Naive thymus-derived CD8-positive, alpha-beta T cell (primary cell): ENCODE measurements at regions not wholly inside any gene's neighbourhood (a gene's known extent, or its start where the extent isn't known, plus 50 kb on each side); places are given as distances from the start of the nearest gene placed in this dataset.

Experiments
- ATAC-seq, 2 donors: fragments of 150-1000 bp; cut with Tn5 transposase in 1 of 2; sonication (Bioruptor Pico), chemical (Tn5 transposase) in 1 of 2; 1 replicate in 1 of 2; 2 replicates in 1 of 2; pipeline ENCODE4 v1.10.0; 2021; ENCODE audit warnings: mild to moderate bottlenecking in 2 of 2, moderate library complexity in 2 of 2
- POLR2A ChIA-PET: fragments of 350-600 bp; sonication (Branson Sonifier 250); formaldehyde crosslinking; loops from one replicate; lab custom pipeline; 2021; ENCODE audit warnings: antibody characterized with exemption; lab: Charles Lee
- DNase-seq, 10 donors: peaks; one replicate each; pipeline versions ENCODE4 v3.0.0 to v3.0.0-alpha.2; 2020 to 2022
- H3K27ac Mint-ChIP-seq, 10 donors: one replicate each; pipeline ENCODE4 v1.8.0; 2020 to 2022; ENCODE audit warnings: mild to moderate bottlenecking in 10 of 10, mixed read lengths in 10 of 10, moderate library complexity in 4 of 10, inconsistent platforms in 1 of 10
- H3K27me3 Mint-ChIP-seq, 5 donors: one replicate each; pipeline ENCODE4 v1.8.0; 2021 to 2022; ENCODE audit warnings: mixed read lengths in 5 of 5
- H3K36me3 Mint-ChIP-seq, 3 donors: one replicate each; pipeline ENCODE4 v1.8.0; 2020 to 2022; ENCODE audit warnings: mixed read lengths in 3 of 3, mild to moderate bottlenecking in 2 of 3, inconsistent platforms in 1 of 3
- H3K4me1 Mint-ChIP-seq, 4 donors: one replicate each; pipeline ENCODE4 v1.8.0; 2021 to 2022; ENCODE audit warnings: mixed read lengths in 4 of 4
- H3K4me3 Mint-ChIP-seq, 10 donors: one replicate each; pipeline ENCODE4 v1.8.0; 2020 to 2022; ENCODE audit warnings: mild to moderate bottlenecking in 10 of 10, mixed read lengths in 10 of 10, moderate library complexity in 6 of 10, inconsistent platforms in 1 of 10
- H3K9me3 Mint-ChIP-seq, 9 donors: one replicate each; pipeline ENCODE4 v1.8.0; 2020 to 2022; ENCODE audit warnings: mixed read lengths in 9 of 9, mild to moderate bottlenecking in 3 of 9, inconsistent platforms in 1 of 9, moderate library complexity in 1 of 9

- H3K27me3 Mint-ChIP-seq = no peaks in the 10 kb centered on the region
- DNase-seq (no peak), ATAC-seq (no peak)
- H3K36me3 Mint-ChIP-seq = no peaks in the 10 kb centered on the region
- H3K4me3 Mint-ChIP-seq = no peak overlapping the region
- H3K9me3 Mint-ChIP-seq = peaks cover 0 to 4% (median 0%) of the 10 kb centered on the region in 9 donors
- POLR2A ChIA-PET = no interaction called here
- no peaks in the 10 kb centered on the region for H3K4me1 Mint-ChIP-seq
- no peak overlapping the region for H3K27ac Mint-ChIP-seq
Measured at GRCh38 chr4:126215759-126216158, 901.0 kb downstream of the FAT4 start.

DNA sequence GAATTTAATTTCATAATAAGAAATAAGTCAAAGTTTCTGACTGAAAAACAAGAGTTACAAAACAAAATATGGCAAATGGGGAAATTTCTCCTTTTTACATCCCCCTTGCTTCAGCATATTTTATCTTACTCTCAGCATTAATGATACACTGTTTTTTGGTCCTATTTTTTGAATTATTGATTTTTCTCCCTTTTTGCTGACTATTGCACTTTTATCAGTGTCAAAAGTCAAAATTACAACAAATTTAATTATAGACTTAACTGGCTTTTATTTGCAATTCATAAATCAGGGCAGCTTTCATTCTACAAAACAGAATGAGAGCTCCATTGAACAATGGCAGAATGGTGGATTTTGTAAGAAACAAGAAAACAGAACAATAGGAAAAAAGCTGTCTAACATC lies 901.9 kb downstream of the FAT4 start:
- no peaks in the 10 kb centered on the region for H3K27me3 Mint-ChIP-seq
- H3K27ac Mint-ChIP-seq = no peak overlapping the region
- POLR2A ChIA-PET = no interaction called here
- DNase-seq (no peak), ATAC-seq (no peak)
- peaks cover 0 to 4% (median 2%) of the 10 kb centered on the region in 9 donors for H3K9me3 Mint-ChIP-seq
- H3K4me1 Mint-ChIP-seq = no peaks in the 10 kb centered on the region
- no peaks in the 10 kb centered on the region for H3K36me3 Mint-ChIP-seq
- H3K4me3 Mint-ChIP-seq = no peak overlapping the region

- Mint-ChIP-seq H3K9me3 (peaks cover 0 to 21% (median 2%) of the 10 kb centered on the region in 9 donors), H3K27me3 (no peaks in the 10 kb centered on the region), H3K36me3 (no peaks in the 10 kb centered on the region), H3K4me3 (no peak overlapping the region), H3K27ac (no peak overlapping the region), H3K4me1 (no peaks in the 10 kb centered on the region)
- POLR2A ChIA-PET = no interaction called here
- no peak for ATAC-seq
- no peak for DNase-seq
Measured at GRCh38 chr4:126221282-126221681, 906.5 kb downstream of the FAT4 start.

DNA sequence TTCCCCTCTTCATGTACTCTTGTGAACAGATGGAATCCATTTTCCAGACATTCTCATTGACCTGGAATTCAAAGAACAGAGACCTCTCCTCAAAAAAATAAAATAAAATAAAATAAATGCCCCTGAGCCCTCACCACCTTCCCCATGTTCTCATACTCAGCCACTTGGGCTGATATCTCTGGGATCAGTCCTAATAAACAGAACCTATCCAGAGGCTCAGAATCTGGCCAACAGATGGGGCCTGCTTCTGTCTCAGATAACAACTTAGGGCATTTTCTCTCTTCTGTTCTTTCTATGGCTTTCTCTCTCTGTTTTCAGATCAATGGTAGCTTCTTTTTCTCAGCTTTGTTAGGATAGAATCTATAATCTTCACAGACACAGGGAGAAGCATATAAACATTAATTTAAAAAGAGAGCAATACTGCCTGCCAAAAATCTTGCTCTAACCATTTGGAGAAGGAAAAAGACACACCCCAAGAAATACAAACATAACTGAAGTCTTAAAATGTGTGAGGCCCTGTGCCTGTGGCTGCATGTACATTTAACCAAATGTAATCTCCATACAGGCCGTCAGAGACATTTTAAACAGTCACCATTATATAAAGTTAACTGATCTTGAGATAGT lies 907.1 kb downstream of the FAT4 start:
- Mint-ChIP-seq H3K36me3 (no peaks in the 10 kb centered on the region), H3K4me3 (no peak overlapping the region), H3K4me1 (no peaks in the 10 kb centered on the region), H3K27ac (no peak overlapping the region), H3K27me3 (no peaks in the 10 kb centered on the region), H3K9me3 (peaks cover 0 to 22% (median 2%) of the 10 kb centered on the region in 9 donors)
- no peak for ATAC-seq
- POLR2A ChIA-PET = no interaction called here
- no peak for DNase-seq

- Mint-ChIP-seq H3K9me3 (peaks cover 0 to 22% (median 0%) of the 10 kb centered on the region in 9 donors), H3K4me3 (no peak overlapping the region), H3K36me3 (no peaks in the 10 kb centered on the region), H3K4me1 (no peaks in the 10 kb centered on the region), H3K27ac (no peak overlapping the region), H3K27me3 (no peaks in the 10 kb centered on the region)
- no peak for ATAC-seq
- no peak for DNase-seq
- POLR2A ChIA-PET = no interaction called here
Measured at GRCh38 chr4:126223784-126224407, 909.1 kb downstream of the FAT4 start.

- POLR2A ChIA-PET = no interaction called here
- ATAC-seq (no peak), DNase-seq (no peak)
- Mint-ChIP-seq H3K4me1 (no peaks in the 10 kb centered on the region), H3K27ac (no peak overlapping the region), H3K36me3 (no peaks in the 10 kb centered on the region), H3K9me3 (peaks cover 0 to 29% (median 7%) of the 10 kb centered on the region in 9 donors), H3K4me3 (no peak overlapping the region), H3K27me3 (no peaks in the 10 kb centered on the region)
Measured at GRCh38 chr4:126227428-126227827, 912.7 kb downstream of the FAT4 start.

- Mint-ChIP-seq H3K9me3 (peaks cover 0 to 29% (median 4%) of the 10 kb centered on the region in 9 donors), H3K27ac (no peak overlapping the region), H3K4me3 (no peak overlapping the region), H3K4me1 (no peaks in the 10 kb centered on the region), H3K36me3 (peaks cover 0 to under 1% (median 0%) of the 10 kb centered on the region in 3 donors), H3K27me3 (no peaks in the 10 kb centered on the region)
- no peak for DNase-seq
- no peak for ATAC-seq
- POLR2A ChIA-PET = no interaction called here
Measured at GRCh38 chr4:126230269-126230668, 915.5 kb downstream of the FAT4 start.

DNA sequence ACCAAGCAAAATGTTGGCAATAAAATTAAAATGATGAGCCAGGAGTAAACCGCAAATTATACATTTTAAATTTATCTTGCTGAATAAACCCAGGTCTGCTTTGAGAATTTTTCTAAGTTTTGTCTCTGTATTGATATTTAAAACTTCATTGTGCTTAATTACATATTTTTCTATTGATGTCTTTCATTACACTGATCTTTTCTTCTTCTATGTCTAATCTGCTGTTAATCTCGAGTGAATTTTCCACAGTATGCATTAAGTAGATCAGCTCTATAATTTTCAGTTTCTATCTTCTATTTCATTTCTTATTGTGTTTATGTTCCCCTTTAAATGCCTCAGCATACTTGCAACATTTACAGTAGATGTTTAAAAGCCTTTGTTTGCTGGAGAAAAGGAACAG lies 918.7 kb downstream of the FAT4 start:
- ATAC-seq = no peak
- no peak for DNase-seq
- H3K27ac Mint-ChIP-seq = no peak overlapping the region
- H3K27me3 Mint-ChIP-seq = no peaks in the 10 kb centered on the region
- H3K36me3 Mint-ChIP-seq = peaks cover 0 to 15% (median 0%) of the 10 kb centered on the region in 3 donors
- H3K4me3 Mint-ChIP-seq = no peak overlapping the region
- H3K9me3 Mint-ChIP-seq = peaks cover 2 to 42% (median 15%) of the 10 kb centered on the region in 9 donors
- POLR2A ChIA-PET = no interaction called here
- no peaks in the 10 kb centered on the region for H3K4me1 Mint-ChIP-seq

- no peak for DNase-seq
- no peaks in the 10 kb centered on the region for H3K27me3 Mint-ChIP-seq
Measured at GRCh38 chr4:126238013-126238412, 923.3 kb downstream of the FAT4 start.

DNA sequence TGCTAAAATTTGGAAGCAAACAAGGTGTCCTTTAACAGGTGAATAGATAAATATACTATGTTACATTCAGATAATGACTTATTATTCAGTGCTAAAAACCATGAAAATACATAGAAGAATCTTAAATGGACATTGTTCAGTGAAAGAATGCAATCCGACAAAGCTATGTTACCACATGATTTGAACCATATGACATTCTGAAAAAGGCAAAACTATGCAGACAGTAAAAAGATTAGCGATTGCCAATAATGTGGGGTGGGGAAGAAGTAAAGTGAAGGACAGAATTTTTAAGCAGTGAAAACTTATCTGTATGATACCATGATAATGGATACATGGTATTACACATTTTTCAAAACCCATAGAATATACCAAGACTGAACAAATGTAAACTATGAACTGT lies 926.9 kb downstream of the FAT4 start:
- Mint-ChIP-seq H3K27ac (no peak overlapping the region), H3K4me1 (no peaks in the 10 kb centered on the region), H3K4me3 (no peak overlapping the region), H3K9me3 (peaks cover 0 to 23% (median 8%) of the 10 kb centered on the region in 9 donors), H3K27me3 (no peaks in the 10 kb centered on the region), H3K36me3 (peaks cover 0 to 9% (median 0%) of the 10 kb centered on the region in 3 donors)
- POLR2A ChIA-PET = no interaction called here
- ATAC-seq (no peak), DNase-seq (no peak)

More at GRCh38 chr4:126238013-126238412, 923.3 kb downstream of the FAT4 start:
- ATAC-seq = no peak
- H3K27ac Mint-ChIP-seq = no peak overlapping the region
- no peak overlapping the region for H3K4me3 Mint-ChIP-seq
- POLR2A ChIA-PET = no interaction called here
- H3K4me1 Mint-ChIP-seq = no peaks in the 10 kb centered on the region
- peaks cover 0 to 28% (median 12%) of the 10 kb centered on the region in 9 donors for H3K9me3 Mint-ChIP-seq
- peaks cover 0 to 15% (median 0%) of the 10 kb centered on the region in 3 donors for H3K36me3 Mint-ChIP-seq

DNA sequence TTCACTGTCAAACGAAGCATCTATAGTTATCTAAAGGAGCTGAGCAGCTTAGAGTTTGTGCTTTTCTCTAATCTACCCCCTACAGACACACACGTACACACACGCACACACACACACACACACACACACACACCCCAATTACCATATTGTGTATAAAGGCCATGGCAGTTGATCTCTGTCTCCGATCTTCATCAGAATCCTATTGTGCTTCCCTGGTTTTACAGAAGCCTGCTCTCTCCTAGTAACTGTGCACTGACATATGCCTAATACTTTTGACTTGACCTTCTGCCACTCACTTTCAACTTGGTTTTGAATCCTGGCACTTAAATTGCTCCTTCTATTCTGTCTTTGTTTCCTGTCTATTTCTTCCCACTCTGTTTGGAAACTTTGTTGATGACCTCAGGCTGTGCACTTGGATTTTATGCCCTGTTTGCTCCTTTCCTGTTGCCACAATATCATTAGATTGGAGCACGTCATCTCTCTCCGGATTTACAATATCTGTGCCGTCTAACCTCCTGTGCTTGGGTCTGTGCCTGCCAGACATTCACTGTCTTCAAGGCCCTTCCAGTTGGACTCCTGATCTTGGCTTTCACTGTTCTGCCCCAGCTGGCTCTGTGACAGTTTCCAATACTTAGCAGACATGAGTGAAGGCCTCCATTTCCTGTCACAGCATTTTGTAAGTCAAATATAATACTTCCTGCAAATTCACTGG lies 928.1 kb downstream of the FAT4 start:
- ATAC-seq (no peak), DNase-seq (no peak)
- H3K4me3 Mint-ChIP-seq = no peak overlapping the region
- no peaks in the 10 kb centered on the region for H3K4me1 Mint-ChIP-seq
- H3K9me3 Mint-ChIP-seq = peaks cover 0 to 23% (median 6%) of the 10 kb centered on the region in 9 donors
- POLR2A ChIA-PET = no interaction called here
- H3K27ac Mint-ChIP-seq = no peak overlapping the region
- no peaks in the 10 kb centered on the region for H3K36me3 Mint-ChIP-seq
- H3K27me3 Mint-ChIP-seq = no peaks in the 10 kb centered on the region

DNA sequence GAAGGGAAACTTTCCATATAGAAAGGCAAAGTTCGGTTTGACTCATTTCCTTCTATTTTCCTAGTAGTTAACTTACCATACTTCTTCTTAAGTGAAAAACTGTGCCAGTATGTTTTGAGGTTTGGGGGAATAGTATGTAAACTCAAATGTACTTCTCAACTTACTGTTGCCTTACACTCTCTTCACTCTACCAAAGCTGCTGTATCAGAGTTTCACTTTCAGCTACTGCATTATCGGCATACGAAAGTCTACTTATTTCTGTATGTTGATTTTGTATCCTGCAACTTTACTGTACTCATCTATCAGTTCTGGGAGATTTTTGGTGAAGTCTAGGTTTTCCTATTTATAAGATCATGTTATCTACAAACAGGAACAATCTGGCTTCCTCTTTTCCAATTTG lies 932.7 kb downstream of the FAT4 start:
- no peak overlapping the region for H3K4me3 Mint-ChIP-seq
- no peak for ATAC-seq

DNA sequence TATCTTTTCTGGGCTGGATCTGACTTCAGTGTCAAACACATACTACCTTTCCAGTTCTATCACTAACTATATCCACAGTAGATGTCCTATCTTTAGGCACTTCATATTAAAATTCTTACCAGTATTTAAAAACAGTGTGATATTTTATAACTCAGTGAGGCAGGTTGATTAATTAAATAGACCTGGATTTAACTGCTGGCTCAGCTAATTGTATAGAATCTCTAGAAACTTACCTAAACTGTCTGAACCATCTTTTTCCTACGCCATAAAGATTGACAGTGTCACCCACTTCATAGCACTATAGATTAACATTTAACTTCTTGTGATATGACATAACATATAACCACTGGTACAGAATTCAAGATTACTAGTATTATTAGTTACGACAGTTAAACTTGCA lies 935.3 kb downstream of the FAT4 start:
- Mint-ChIP-seq H3K4me1 (no peaks in the 10 kb centered on the region), H3K27ac (no peak overlapping the region), H3K36me3 (no peaks in the 10 kb centered on the region), H3K27me3 (no peaks in the 10 kb centered on the region), H3K4me3 (no peak overlapping the region), H3K9me3 (peaks cover 0 to 24% (median 6%) of the 10 kb centered on the region in 9 donors)
- ATAC-seq (no peak), DNase-seq (no peak)
- POLR2A ChIA-PET = no interaction called here

More for the DNA sequence above, 932.7 kb downstream of the FAT4 start:
- no peaks in the 10 kb centered on the region for H3K36me3 Mint-ChIP-seq
- no peak overlapping the region for H3K27ac Mint-ChIP-seq
- no peaks in the 10 kb centered on the region for H3K27me3 Mint-ChIP-seq
- H3K9me3 Mint-ChIP-seq = peaks cover 0 to 22% (median 6%) of the 10 kb centered on the region in 9 donors
- no peaks in the 10 kb centered on the region for H3K4me1 Mint-ChIP-seq
- DNase-seq = no peak
- POLR2A ChIA-PET = no interaction called here
